GM21515 (cell line): ENCODE measurements at regions not wholly inside any gene's neighbourhood (a gene's known extent, or its start where the extent isn't known, plus 50 kb on each side); places are given as distances from the start of the nearest gene placed in this dataset.

Source experiments
- ATAC-seq: cut with Tn5 transposase; IDR thresholded peaks from one replicate; pipeline ENCODE4 v1.9.1; 2021; ENCODE audit not compliant: unreplicated experiment

DNA sequence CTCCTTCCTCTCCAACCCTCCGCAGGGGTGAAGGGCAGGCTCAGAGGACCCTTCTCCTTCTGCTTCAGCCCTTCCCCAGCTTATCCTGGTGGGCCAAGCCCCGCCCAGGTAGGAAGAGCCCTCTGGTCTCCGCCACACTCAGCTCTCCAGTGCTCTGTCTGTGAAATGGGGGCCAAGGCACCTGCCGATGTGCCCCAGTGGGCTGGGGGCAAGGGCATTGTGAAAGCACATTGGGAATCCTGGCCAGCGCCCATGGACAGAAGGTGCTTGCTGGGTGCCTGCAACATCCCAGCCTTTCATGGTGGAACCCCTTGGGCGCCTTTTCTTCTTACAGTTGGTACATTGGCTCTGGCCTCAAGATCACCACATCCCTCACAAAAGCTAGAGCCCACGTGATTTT is 150.8 kb downstream of the INHBB start:
- ATAC-seq: no peak

- no peak for ATAC-seq
Measured at GRCh38 chr2:120497261-120497977, 151.5 kb downstream of the INHBB start.

GRCh38 chr2:120498121-120498520 is 152.2 kb downstream of the INHBB start:
- no peak for ATAC-seq

- no peak for ATAC-seq
Measured at GRCh38 chr2:120498576-120499394, 152.8 kb downstream of the INHBB start.

GRCh38 chr2:120499784-120500495 is 154.0 kb downstream of the INHBB start:
- no peak for ATAC-seq

GRCh38 chr2:120501591-120501990 is 155.7 kb downstream of the INHBB start:
- no peak for ATAC-seq

GRCh38 chr2:120502357-120502756 is 156.4 kb downstream of the INHBB start:
- no peak for ATAC-seq

GRCh38 chr2:120502761-120503160 is 156.8 kb downstream of the INHBB start:
- ATAC-seq: no peak

- no peak for ATAC-seq
Measured at GRCh38 chr2:120503206-120503792, 157.4 kb downstream of the INHBB start.

- no peak for ATAC-seq
Measured at GRCh38 chr2:120503793-120504571, 158.0 kb downstream of the INHBB start.

GRCh38 chr2:120504936-120505705 is 159.2 kb downstream of the INHBB start:
- no peak for ATAC-seq

- ATAC-seq: no peak
Measured at GRCh38 chr2:120508567-120509041, 162.7 kb downstream of the INHBB start.

DNA sequence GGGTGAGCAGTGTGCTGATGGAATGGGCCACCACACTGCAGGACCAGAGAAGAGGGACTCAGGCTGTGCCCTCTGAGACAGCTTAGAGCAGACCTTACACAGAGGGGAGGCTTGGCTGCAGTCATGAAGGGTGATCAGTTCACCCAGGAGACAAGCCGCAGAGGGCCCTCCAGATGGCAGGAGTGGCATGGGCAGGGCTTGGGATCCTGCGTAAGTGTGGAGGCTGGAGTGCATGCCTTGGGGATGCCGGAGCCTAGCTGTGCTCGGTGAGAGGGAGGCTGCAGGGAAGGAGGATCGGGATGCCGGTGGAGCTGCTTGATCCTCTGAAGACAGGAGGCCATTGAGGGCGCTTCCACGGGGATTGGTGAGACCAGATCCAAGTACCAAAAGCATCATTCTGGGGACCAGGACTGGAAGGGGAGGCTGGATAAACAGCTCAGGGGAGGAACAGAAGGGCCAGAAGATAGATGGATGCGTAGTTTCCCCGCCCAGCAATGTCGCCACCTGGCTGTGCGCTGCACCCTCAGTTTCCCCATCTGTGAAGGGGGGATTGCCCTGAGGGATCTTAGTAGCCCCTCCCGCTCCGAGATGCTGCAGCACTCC is 163.4 kb downstream of the INHBB start:
- ATAC-seq: no peak

- no peak for ATAC-seq
Measured at GRCh38 chr2:120509991-120510735, 164.2 kb downstream of the INHBB start.

DNA sequence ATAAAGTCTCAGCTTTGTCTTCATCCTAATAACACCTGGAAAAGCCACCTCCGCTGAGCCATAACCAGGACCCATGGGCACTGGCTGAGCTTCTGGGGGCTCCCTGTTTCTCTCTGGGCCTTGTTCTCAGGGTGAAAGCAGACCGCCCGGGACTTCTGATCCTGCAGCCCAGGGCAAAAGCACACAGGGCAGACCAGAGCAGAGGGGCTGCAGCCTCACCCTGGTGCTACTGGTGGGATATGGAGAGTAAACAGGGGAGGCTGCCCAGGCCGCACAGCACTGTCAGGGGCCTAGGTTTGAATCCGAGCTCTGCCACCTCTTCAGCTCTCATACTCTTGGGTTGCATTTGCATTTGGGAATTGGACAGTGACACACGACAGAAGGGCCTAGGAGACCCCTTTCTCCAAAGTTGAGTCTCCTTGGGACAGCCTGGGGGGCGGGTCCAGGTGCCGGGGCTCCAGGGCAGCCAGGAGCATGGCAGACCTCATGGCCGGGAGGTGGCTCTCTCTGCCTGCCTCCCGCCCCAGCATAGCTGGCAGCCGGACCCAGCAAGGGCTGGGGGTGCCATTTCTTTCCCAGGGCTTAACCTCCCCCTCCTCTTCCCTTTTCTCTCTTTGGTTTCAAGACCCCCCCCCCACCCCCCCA is 164.9 kb downstream of the INHBB start:
- no peak for ATAC-seq

- no peak for ATAC-seq
Measured at GRCh38 chr2:120511536-120511935, 165.6 kb downstream of the INHBB start.

DNA sequence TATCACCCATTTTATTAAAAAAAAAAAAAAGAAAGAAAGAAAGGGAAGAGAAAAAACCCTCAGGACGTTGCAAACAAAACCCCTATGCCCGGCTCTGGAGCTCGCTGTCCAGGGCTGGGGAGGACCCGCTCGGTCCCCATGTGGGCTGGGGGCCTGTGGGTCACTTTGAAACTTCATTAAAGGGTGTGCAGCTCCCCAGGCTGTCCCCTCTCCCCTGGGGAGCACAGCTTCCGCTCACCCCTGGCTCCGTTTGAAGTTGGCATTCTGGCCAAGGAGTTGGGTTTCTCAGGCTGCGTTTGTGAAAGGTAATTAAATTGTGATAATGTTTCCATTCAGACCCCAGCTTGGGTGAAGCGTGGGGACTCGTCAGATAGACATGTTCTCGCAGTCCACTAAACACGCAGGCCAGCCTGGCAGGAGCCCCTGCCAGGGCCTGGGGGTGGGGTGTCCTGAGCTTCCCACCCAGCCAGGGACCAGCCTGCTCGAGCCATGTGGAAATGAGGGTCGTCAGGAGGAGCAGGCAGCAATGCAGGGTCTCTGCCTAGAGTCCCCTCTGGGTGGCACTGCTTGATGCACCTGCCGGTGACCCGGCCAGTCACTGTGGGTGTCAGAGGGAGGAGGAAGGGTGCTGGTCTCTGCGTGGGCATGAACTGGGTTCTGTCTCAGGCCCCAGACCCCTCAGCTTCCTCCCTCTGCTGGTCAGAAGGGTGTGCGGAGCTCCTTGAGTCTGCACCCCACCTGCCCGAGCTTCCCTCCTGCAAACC is 166.2 kb downstream of the INHBB start:
- no peak for ATAC-seq
